OCI-M2 (cell line): ENCODE measurements at regions not wholly inside any gene's neighbourhood (a gene's known extent, or its start where the extent isn't known, plus 50 kb on each side); places are given as distances from the start of the nearest gene placed in this dataset.
"Not testable (repeated sequence)": the region's sequence is repeated elsewhere in the genome, so short reads cannot be mapped to it uniquely, and the experiment has no call there.

Source experiments
- DNase-seq: peaks from one replicate; lab custom pipeline; 2025; ENCODE audit not compliant: unreplicated experiment; lab: John Stamatoyannopoulos, UW

DNA sequence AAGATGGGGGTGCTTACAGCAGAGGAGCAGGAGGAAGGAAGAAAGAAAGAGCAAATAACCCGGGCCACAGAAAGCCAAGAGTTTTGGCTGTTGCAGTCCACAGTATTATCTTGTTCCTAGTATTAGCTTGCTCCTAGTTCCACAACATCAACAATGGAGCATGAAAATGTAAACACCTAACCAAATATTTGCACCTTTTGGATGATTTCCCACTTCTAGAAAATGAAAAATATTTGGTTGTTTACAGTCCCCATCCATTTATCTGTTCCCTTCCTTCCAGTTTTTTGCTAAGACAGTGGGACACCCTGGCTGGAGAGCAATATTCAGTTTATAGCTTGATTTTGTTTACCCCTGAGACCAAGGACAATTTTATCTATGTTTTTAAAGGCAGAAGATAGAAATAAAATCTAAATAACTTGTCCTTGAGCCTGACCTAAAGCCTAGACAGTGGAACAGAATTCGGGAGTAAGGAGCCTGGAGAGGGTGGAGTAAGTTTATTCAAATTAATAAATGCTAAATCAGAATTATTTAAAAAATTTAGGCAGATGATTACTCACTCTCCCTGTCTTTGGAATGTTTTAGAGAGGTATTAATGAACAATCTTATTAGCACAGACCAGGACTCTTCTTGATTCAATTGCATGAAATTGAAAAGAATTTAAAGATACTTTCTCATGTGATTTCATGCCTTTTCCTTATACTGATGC, 51.6 kb downstream of the RESF1 start:
- DNase-seq = no peak

DNA sequence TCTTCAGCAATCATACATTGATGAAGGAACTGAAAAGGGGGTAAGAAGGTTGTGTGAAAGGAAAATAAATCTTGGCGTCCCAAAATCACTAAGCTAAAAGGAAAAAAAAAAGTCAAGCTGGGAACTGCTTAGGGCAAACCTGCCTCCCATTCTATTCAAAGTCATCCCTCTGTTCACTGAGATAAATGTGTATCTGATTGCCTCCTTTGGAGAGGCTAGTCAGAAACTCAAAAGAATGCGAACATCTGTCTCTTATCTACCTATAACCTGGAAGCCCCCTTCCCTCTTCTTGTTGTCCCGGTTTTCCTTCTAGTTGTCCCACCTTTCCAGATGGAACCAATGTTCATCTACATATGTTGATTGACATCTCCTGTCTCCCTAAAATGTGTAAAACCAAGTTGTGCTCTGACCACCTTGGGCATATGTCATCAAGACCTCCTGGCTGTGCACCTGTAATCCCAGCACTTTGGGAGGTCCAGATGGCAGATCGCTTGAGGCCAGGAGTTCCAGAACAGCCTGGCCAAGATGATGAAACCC, 53.1 kb downstream of the RESF1 start:
- DNase-seq = no peak

DNA sequence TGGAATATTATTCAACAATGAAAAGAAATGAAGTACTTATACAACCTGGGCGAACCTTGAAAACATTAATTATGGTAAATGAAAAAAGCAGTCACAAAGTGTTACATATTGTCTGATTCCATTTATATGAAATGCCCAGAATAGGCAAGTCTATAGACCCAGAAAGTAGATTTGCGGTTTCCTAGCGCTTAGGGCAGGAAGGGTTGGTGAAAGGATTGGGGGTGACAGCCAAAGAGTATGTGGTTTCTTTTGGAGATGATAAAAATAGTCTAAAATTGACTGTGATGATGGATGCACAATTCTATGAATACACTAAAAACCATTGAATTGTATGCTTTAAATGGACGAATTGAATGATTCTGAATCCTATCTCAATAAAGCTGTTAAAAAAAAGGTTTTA, 55.8 kb downstream of the RESF1 start:
- no peak for DNase-seq

DNA sequence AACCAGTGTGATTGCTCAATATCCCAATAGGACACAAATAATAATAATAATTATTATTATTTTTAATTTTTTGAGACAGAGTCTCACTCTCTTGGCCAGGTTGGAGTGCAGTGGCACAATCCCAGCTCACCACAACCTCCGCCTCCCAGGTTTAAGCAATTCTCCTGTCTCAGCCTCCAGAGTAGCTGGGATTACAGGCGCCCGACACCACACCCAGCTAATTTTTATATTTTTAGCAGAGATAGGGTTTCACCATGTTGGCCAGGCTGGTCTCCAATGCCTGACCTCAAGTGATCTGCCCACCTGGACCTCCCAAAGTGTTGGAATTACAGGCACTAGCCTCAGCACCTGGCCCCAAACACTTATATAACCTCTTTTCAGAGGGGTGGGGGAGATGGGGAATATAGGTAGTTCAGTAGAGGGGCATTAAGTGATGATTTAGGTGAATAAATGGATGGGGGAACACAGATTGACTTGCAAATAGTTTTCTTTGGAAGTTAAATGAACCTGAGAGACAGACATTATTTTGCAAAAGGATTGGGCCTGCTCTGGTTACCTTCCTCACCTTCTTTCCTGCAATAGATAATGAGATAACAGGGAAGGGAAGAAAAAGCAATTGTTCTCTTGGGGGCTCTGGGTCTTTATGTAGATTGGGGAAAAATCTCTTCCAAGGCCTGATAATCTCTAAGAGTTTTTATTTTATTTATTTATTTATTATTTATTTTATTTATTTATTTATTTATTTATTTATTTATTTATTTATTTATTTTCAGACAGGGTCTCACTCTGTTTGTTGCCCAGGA, 57.7 kb downstream of the RESF1 start:
- no peak for DNase-seq

DNA sequence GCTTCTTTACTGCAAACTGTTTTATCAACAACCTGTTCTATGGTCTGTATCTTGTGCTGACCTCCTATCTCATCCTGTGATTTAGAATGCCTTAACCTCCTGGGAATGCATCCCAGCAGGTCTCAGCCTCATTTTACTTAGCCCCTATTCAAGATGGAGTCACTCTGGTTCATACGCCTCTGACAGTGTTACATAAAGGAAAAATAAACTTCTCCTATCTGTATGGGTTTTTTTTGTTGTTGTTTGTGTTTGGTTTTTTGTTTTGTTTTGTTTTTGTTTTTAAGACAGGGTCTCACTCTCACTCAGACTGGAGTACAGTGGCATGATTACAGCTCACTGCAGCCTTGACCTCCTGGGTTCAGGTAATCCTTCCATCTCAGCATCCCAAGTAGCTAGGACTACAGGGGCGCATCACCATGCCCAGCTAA, 62.1 kb downstream of the RESF1 start:
- DNase-seq = no peak

DNA sequence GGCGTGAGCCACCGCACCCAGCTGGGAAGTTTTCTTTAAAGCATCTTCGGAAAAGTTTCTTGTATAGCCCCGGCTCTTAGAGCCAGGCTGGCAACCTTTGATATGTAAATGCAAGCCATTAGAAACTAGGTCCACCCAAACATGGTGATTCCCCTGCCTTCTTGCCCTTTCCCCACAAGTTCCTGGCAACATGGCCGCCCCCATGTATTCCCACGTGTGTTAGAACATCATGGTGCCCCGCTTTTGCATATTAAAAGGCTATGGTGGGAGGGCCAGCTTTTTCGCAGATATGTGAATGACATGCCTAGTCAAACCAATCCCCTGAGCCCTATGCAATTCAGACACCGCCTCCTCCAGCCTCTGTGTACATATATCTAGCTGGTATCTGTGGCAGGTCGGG, 63.2 kb downstream of the RESF1 start:
- not testable (repeated sequence) for DNase-seq

DNA sequence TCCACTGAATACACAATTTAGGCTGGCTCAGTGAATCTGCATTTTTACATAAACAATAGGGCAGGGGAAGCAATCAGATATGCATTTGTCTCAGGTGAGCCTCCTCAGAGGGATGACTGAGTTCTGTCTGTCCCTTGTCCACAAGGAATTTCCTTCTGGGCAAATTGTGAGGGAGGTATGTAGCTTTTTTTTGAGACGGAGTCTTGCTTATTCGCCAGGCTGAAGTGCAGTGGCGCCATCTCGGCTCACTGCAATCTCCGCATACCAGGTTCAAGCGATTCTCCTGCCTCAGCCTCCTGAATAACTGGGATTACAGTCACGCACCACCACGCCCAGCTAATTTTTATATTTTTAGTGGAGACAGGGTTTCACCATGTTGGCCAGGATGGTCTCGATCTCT, 64.6 kb downstream of the RESF1 start:
- DNase-seq = not testable (repeated sequence)

DNA sequence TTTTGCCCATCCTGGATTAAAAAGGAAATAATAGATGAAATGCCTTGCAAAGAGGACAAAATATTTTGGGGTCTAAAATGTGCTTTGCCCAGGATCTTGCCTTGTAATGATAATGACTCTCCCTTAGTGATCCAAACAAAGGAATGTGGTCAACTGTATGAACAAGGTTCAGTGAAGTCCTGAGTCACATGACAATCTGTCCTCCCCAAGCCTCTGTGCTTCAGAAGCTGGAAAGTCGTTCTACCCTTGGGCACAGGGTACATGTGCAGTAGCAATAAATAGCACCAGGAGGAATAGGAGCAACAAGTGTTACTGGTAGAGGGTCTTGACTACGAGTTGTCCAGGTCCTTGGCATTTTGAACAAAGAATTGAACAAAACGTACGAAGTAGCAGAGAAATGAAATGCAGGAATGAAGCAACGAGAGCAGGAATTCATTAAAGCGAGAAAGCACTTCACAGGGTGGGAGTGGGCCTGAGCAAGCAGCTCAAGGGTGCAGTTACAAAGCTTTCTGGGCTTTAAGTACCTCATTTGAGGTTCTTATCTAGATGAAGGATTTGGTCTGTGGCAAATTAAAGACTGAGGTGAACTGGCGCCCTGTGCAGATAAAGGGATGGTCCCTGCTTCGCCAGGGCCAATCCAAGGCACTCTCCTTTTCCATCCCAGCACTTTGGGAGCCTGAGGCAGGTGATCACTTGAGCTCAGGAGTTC, 65.8 kb downstream of the RESF1 start:
- no peak for DNase-seq

DNA sequence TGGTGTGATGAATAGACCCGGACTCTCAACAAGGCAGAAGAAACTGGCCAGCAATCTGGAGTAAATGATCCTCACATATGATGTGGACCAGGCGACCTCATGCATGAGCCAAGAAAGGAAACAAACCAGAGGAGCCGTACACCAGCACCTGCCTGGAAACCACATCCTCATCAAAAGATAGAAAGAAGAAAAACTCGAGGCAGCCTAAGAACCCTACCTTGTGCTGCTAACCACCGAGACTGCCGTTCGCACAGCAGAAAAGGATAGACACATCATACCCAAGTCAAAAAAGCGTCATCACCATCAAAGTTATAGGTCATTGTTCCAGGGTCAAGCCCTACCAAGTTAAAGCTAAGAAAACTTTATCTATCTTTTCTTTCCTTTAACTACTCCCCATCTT, 66.7 kb downstream of the RESF1 start:
- DNase-seq = no peak

DNA sequence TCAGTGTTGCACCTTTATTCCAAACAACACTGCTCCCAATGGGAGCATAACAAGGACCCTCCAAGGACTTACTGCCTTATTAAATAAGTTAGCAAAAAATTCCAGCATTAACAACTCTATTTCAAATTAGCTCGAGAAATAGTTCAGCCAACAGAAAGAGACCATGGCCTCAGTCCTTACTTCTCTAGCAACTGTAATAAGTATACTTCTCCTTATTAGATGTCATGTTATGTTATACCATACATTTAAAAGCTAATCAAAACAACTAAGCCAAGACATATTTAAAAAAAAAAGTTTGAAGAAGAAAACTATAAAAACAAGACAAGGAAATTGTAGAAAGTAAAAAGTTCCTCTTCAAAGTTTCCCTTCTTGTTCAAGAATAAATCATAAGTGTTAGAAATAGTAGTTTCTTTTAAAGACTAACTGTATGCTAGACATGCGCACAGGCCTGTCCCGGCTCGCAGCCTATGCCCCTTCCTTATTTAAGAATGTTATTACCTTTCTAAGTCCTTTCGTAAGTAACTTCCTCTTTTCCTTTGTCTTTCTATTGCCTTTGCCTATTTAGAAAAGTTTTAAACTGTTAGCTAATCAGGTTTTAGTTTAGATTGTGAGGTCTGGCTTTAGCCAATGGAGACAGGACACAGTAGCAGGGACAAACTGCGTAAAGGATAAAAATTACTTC, 68.6 kb downstream of the RESF1 start:
- no peak for DNase-seq

DNA sequence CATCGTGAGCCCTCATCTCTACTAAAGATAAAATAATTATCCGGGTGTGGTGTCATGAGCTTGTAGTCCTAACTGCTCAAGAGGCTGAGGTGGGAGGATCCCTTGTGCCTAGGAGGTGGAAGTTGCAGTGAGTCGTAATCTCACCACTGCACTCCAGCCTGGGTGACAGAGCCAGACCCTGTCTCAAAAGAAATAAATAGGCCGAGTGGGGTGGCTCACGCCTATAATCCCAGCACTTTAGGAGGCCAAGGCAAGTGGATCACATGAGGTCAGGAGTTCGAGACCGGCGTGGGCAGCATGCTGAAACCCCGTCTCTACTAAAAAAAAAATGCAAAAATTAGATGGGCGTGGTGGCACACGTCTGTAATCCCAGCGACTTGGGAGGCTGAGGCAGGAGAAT, 70.9 kb downstream of the RESF1 start:
- no peak for DNase-seq

DNA sequence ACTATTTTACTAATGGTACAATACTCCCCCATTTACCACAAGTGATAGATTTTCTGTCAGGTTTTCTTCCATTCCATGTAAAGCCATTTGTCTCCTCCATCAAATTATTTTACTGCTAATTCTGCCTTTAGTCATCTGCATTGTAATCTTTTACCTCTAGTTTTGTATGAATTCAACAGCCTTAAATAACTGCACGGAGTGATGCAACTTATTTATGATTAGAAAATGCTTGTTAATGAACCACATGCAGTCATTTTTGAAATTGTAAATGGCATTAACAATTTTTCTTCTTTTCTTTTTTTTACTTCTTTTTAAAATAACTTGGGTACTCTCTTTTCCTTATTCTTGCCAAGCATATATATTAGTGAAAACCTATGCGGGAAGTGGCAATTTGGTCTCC, 71.5 kb downstream of the RESF1 start:
- DNase-seq = no peak

DNA sequence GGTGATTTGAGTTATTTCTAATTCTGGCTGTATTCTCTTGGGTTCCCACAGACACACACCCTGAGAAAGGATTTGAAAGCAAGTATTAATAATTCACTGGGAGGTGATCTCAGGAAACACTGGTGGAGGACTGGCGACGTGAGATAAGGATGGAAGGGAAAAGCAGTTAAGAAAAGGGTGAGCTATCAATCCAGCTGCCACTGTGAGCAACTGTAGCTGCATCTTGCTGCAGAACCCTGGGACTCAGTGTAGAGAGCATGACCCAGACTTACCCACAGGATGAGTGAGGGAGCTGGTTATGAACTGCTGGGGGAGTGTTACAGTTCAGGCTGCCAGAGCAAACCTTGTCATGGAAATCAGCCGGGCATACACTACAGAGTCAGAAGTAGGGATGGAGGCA, 71.9 kb downstream of the RESF1 start:
- peak; percentile 43 for DNase-seq

DNA sequence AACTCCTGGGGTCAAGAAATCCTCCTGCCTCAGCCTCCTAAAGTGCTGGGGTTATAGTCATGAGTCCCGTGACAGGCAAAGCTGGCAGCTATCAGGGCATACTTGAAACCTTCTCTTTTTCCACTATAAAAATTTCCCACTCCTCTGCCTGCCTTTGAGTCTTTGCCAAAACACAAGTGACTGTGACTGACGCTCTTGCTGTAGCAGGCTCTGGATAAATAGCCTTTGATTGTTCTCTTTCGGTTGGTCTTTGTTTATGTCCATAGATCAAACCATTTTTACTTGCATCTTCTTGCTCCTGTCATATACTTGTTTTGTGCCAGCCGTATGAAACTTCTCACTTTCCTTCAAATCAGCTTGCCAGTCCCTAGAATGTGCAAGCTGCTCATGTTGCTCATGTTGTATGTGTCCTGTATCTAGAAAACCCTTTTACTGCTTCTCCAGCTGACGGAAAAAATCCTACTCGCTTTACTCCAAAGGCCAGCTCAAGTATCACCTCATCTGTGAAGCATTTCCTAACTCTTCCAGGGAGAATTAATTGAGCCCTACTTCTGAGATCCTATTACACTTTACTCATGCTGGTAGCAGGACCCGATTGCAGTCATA, 73.1 kb downstream of the RESF1 start:
- DNase-seq = no peak

DNA sequence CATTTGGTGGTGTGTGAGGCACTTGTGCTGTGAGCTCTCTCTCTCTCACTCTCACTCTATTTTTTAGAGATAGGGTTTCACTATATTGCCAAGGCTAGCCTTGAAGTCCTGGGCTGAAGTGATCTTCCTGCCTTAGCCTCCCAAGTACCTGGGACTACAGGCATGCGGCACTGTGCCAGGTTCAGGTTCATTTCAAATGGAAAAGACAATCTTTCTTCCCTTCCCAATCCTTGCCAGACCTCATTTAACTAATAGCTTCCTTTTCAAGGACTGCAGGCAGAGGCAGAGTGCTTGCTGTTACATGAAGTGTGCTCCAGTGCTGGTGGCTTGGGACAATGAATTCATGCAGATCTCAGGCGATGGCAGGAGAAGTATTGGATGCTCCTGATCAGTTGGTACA, 73.2 kb upstream of the BICD1 start:
- no peak for DNase-seq

DNA sequence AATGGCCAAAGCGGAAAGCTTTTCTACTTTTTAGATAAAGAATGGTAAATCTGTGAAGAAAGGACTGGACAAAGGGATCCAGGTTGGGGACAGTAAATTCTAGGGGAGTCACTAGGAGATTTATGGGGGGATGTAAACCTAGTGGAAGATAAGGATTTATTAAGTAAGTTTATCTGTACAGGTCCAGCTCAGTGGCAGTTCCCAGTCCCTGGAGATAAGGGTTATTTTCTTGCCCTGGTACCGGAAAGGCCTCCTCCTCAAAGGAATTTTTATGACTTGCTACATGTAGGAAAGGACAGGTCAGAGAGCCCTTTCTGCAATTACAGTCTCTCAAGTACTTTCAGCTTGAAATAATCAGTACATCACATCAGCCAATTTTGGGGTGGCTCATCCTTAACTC, 72.6 kb upstream of the BICD1 start:
- DNase-seq = no peak

DNA sequence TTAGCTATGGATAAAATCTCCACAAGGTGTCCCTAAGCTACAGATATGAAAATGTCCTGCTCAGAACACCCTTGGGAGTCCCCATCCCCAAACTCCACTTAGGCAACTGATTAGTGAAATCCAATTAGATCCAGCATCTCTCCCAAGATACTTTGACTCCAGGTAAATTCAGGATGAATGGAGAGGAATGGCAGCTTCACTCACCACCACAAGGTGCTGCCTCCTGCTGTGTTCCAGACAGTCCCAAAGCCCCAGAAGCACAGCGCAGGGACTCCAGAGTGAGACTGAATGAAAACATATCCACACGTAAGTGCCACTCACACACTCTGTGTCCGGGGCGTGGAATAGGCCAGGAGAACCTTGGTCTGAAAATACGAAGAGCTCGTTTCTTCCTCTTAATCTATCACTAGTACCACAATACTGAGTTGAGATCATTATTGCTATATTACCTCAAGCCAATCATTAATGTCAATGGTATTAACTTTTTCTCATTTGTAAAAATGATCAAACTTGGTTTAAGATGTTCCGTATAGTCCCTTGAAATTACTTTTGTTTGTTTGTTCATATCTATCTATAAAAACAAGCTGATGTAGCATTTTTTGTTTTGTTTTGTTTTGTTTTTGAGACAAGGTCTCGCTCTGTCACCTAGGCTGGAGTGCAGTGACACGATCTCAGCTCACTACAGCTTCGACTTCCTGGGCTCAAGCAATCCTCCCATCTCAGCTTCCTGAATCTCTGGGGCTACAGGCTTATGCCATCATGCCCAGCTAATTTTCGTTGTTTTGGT, 70.0 kb upstream of the BICD1 start:
- DNase-seq = no peak

DNA sequence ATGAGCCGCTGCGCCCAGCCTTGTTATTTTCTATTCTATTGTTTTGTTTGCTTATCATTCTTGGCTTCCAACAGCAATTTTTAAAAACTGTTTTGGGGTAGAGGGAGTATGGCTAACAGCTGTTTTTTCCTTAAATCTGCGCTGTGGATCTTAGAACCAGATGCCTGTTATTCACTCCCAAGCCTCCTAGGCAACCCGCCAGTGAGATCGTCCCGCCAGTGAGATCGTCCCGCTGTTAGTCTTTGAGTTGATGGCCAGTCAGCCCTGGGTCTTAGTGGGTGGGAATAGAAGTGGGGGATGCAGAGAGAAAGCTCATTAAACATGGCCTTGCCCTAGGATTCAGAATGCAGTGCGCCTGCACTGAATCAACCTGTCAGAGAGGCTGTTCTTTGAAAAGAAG, 67.3 kb upstream of the BICD1 start:
- no peak for DNase-seq

DNA sequence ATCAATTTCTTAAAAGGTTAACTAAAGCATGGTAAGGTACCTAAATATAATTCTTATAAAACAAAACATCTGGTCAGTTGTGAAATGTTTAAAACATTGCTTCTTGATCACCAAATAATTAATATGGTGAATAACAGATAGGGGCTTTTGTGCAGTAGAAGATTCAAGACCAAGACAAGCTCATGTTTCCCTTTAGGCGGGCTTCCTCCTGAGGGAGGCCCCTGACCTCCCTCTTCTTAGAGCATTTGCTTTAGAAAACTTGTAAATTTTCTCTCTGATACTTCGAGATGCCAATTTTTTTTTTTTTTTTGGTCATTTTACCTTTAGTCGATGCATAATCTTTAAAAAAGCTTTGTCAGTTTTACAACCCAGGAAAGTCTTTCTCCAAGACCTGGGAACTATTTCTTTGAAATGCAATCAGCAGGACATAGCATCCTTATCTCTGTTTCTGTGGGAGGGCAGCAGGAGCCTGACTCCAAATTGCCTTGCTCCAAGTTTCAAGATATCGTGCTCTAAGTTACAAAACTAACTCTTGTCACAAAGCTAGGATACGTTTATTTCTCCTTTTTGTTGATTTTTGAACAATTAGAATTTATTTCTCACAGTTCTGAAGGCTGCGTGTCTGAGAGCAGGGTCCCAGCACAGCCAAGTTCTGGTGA, 66.6 kb upstream of the BICD1 start:
- DNase-seq = no peak
